ENCODE measurements at regions not wholly inside any gene's neighbourhood (a gene's known extent, or its start where the extent isn't known, plus 50 kb on each side); places are given as distances from the start of the nearest gene placed in this dataset.

- Histone ChIP-seq H3K27me3 (no peaks in the 10 kb centered on the region), H3K27ac (no peak overlapping the region), H3K4me3 (no peak overlapping the region), H3K4me1 (no peaks in the 10 kb centered on the region), H3K9me3 (no peaks in the 10 kb centered on the region), H3K36me3 (no peaks in the 10 kb centered on the region)
- WGBS, 2 donors (ENCODE audit: low coverage in 1 of 2): 86 to 100% methylated on average over 1 to 3 of the region's 3 CpGs
- TF ChIP-seq EP300 (IDR thresholded peaks at IDR 0.05): no peak
- TF ChIP-seq POLR2AphosphoS5 (IDR thresholded peaks at IDR 0.05): no peak
- no peak for TF ChIP-seq POLR2A (IDR thresholded peaks at IDR 0.05)
- TF ChIP-seq CTCF (IDR thresholded peaks at IDR 0.05): no peak
- no peak for ATAC-seq
Observed at GRCh38 chr12:89126712-89127111, 225.6 kb downstream of the DUSP6 start.

- TF ChIP-seq CTCF (IDR thresholded peaks at IDR 0.05): no peak
- no peak for TF ChIP-seq POLR2AphosphoS5 (IDR thresholded peaks at IDR 0.05)
- no peak for TF ChIP-seq POLR2A (IDR thresholded peaks at IDR 0.05)
- TF ChIP-seq EP300 (IDR thresholded peaks at IDR 0.05): no peak
Observed at GRCh38 chr12:89122852-89123251, 229.4 kb downstream of the DUSP6 start.

GRCh38 chr12:89117448-89118034, 234.8 kb downstream of the DUSP6 start:
- Histone ChIP-seq H3K27me3 (no peaks in the 10 kb centered on the region), H3K4me1 (no peaks in the 10 kb centered on the region), H3K27ac (no peak overlapping the region), H3K9me3 (no peaks in the 10 kb centered on the region), H3K36me3 (no peaks in the 10 kb centered on the region), H3K4me3 (no peak overlapping the region)
- TF ChIP-seq CTCF (IDR thresholded peaks at IDR 0.05) (no peak), POLR2A (IDR thresholded peaks at IDR 0.05) (no peak), POLR2AphosphoS5 (IDR thresholded peaks at IDR 0.05) (no peak), EP300 (IDR thresholded peaks at IDR 0.05) (no peak)
- no peak for ATAC-seq
- WGBS, 2 donors (ENCODE audit: low coverage in 1 of 2): 20 to 27% methylated on average over 1 of the region's 2 CpGs

More at GRCh38 chr12:89122852-89123251, 229.4 kb downstream of the DUSP6 start:
- no peaks in the 10 kb centered on the region for H3K36me3 ChIP-seq
- WGBS, 2 donors (ENCODE audit: low coverage in 1 of 2): 100% methylated on average over 1 of the region's 1 CpG
- H3K27ac ChIP-seq: no peak overlapping the region
- H3K4me1 ChIP-seq: no peaks in the 10 kb centered on the region
- no peak overlapping the region for H3K4me3 ChIP-seq
- H3K9me3 ChIP-seq: no peaks in the 10 kb centered on the region
- no peak for ATAC-seq
- no peaks in the 10 kb centered on the region for H3K27me3 ChIP-seq

GRCh38 chr12:89111964-89112363, 240.3 kb downstream of the DUSP6 start:
- no peak for ATAC-seq
- Histone ChIP-seq H3K36me3 (no peaks in the 10 kb centered on the region), H3K4me3 (no peak overlapping the region), H3K9me3 (no peaks in the 10 kb centered on the region), H3K4me1 (no peaks in the 10 kb centered on the region), H3K27ac (no peak overlapping the region), H3K27me3 (no peaks in the 10 kb centered on the region)
- WGBS, 2 donors (ENCODE audit: low coverage in 1 of 2): 100% methylated on average over 1 to 2 of the region's 2 CpGs
- no peak for TF ChIP-seq CTCF (IDR thresholded peaks at IDR 0.05)
- TF ChIP-seq EP300 (IDR thresholded peaks at IDR 0.05): no peak
- TF ChIP-seq POLR2A (IDR thresholded peaks at IDR 0.05): no peak
- no peak for TF ChIP-seq POLR2AphosphoS5 (IDR thresholded peaks at IDR 0.05)

- 100% methylated on average over 1 of the region's 2 CpGs; no CpG with 5 or more reads in 1 of the 2 donors for WGBS, 2 donors (ENCODE audit: low coverage in 1 of 2)
- no peak overlapping the region for H3K27ac ChIP-seq
- no peak for TF ChIP-seq CTCF (IDR thresholded peaks at IDR 0.05)
- no peak for TF ChIP-seq POLR2A (IDR thresholded peaks at IDR 0.05)
- TF ChIP-seq EP300 (IDR thresholded peaks at IDR 0.05): no peak
- TF ChIP-seq POLR2AphosphoS5 (IDR thresholded peaks at IDR 0.05): no peak
- H3K27me3 ChIP-seq: no peaks in the 10 kb centered on the region
- H3K9me3 ChIP-seq: no peaks in the 10 kb centered on the region
- no peak overlapping the region for H3K4me3 ChIP-seq
- H3K36me3 ChIP-seq: no peaks in the 10 kb centered on the region
- no peak for ATAC-seq
- no peaks in the 10 kb centered on the region for H3K4me1 ChIP-seq
Observed at GRCh38 chr12:89108265-89108664, 244.0 kb downstream of the DUSP6 start.

All from gastroesophageal sphincter (tissue), 4 donors.